Muscle layer of colon (tissue), 2 donors: ENCODE measurements at regions not wholly inside any gene's neighbourhood (a gene's known extent, or its start where the extent isn't known, plus 50 kb on each side); places are given as distances from the start of the nearest gene placed in this dataset.

Experiments
- H3K27ac ChIP-seq: one replicate; pipeline ENCODE4 v1.7.0; 2013; ENCODE audit warnings: low read depth, mild to moderate bottlenecking, low read length, moderate library complexity
- H3K27me3 ChIP-seq, 2 donors: one replicate each; pipeline ENCODE4 v1.7.0; 2013; ENCODE audit warnings: low read length in 2 of 2, mild to moderate bottlenecking in 2 of 2; ENCODE audit not compliant: insufficient read depth in 2 of 2, control insufficient read depth in 1 of 2
- H3K36me3 ChIP-seq: one replicate; pipeline ENCODE4 v1.7.0; 2013; ENCODE audit warnings: mild to moderate bottlenecking, low read length; ENCODE audit not compliant: insufficient read depth
- H3K4me1 ChIP-seq: one replicate; pipeline ENCODE4 v1.7.0; 2013; ENCODE audit warnings: mild to moderate bottlenecking, low read length; ENCODE audit not compliant: insufficient read depth
- H3K4me3 ChIP-seq, 2 donors: one replicate each; pipeline ENCODE4 v1.7.0; 2013; ENCODE audit warnings: low read length in 2 of 2, low read depth in 1 of 2, mild to moderate bottlenecking in 1 of 2, moderate library complexity in 1 of 2
- H3K9ac ChIP-seq: one replicate; pipeline ENCODE4 v1.7.0; 2013; ENCODE audit warnings: low read length
- H3K9me3 ChIP-seq: one replicate; pipeline ENCODE4 v1.7.0; 2013; ENCODE audit warnings: mild to moderate bottlenecking, low read length
- donor health status: abdominal sarcoma.
- donor health status: Adenocarcinoma of cecum.

DNA sequence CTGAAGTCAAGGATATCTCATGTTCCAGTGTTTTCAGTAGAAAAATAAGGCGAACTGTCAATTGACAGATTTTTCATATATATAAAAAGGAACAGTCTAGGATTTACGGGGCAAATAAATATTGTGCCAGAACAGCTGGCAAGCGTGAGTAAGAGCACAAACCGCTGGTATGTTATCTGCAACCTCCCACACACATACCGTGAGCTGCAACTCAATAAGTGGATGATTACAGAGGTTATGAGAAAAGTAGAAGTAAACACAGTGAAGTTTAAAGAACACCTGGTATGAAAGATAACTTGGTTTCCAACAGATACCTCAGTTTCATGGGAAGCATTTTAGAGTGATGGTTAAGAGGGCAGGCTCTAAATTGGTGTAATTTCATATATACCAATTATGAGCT, 733.4 kb downstream of the TUSC7 start:
- Histone ChIP-seq H3K27me3 (no peaks in the 10 kb centered on the region), H3K4me3 (no peak overlapping the region), H3K36me3 (no peaks in the 10 kb centered on the region)

DNA sequence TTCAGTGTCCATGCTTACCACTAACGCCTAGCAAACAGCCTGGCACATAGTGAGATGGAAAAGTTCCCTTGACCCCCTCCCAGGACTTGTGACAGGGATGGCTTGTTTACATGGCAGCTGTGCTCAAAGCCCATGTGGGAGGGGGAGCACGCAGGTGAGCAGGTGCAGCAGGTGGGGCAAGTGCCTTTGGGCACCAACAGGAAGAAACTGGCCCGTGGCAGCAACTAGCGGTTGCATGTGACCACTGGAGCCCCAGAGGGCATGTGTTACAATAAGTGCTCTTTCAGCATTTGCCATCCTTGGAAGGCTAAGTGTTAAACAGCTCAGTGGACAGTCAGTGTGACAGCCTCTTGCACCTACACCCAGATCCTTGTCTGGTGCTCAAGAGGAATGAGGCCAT, 734.6 kb downstream of the TUSC7 start:
- Histone ChIP-seq H3K36me3 (no peaks in the 10 kb centered on the region), H3K4me1 (no peaks in the 10 kb centered on the region), H3K9me3 (no peaks in the 10 kb centered on the region), H3K4me3 (no peak overlapping the region), H3K9ac (no peak overlapping the region), H3K27me3 (no peaks in the 10 kb centered on the region), H3K27ac (no peak overlapping the region)

More for the DNA sequence above, 733.4 kb downstream of the TUSC7 start:
- H3K9me3 ChIP-seq, result no peaks in the 10 kb centered on the region
- no peak overlapping the region for H3K9ac ChIP-seq
- H3K4me1 ChIP-seq, result no peaks in the 10 kb centered on the region
- H3K27ac ChIP-seq, result no peak overlapping the region

DNA sequence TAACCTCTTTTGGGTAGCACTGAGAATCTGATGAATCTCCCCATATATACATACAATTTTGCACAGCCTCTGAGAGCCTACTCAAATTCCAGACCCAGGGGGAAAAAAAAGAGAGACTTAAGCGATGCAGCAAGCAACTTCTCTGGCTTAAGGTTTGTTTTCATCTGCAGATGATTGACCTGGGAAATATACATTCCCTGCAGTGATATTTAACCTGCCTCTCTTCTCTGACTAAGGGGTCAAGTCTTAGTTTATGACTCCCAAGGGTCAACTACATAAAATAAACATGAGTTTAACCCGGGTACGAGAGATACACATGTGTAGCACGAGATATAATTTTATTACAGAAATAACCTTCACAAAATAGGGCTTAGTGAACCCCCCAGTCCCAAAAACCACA, 737.8 kb downstream of the TUSC7 start:
- H3K27me3 ChIP-seq, result no peaks in the 10 kb centered on the region
- no peak overlapping the region for H3K27ac ChIP-seq
- H3K36me3 ChIP-seq, result no peaks in the 10 kb centered on the region
- H3K9me3 ChIP-seq, result no peaks in the 10 kb centered on the region
- no peaks in the 10 kb centered on the region for H3K4me1 ChIP-seq
- no peak overlapping the region for H3K4me3 ChIP-seq
- no peak overlapping the region for H3K9ac ChIP-seq

DNA sequence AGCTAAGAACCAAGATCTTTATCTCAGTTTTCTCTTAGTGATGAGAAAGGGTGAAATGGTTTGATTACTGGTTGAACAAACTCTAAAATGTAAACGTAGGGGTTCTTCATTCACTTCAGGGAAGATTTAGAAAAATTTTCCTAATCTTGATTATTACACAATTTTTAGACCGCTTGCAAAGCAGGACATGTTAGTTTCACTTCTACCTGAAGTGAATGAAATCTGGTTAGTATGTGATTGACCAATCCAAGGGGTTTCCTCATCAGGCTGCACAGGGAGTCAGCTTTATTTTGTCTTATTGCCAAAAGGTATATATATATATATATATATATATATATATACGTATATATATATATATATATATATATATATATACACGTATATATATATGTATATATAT, 740.4 kb downstream of the TUSC7 start:
- no peak overlapping the region for H3K27ac ChIP-seq
- no peak overlapping the region for H3K4me3 ChIP-seq

DNA sequence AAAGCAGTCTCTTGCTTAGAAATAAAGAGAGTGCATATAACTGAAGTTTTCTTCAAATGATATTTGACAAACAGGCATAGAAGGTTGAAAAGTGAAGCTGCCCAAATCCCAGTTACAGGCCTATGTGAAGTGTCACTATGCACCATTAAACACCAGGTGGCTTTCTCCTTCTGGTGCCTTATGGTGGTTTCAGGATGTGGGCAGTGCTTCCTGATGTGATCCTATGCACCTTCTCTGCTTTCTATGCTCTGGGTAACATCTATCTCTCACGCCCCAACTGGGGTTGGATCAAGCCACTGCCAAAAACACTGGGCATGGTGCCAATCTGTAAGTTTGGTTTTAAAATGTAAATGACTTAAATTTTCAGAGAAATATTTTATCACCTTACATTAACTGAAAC, 744.7 kb downstream of the TUSC7 start:
- no peak overlapping the region for H3K4me3 ChIP-seq
- no peaks in the 10 kb centered on the region for H3K9me3 ChIP-seq
- H3K9ac ChIP-seq, result no peak overlapping the region
- H3K36me3 ChIP-seq, result no peaks in the 10 kb centered on the region
- no peak overlapping the region for H3K27ac ChIP-seq
- H3K27me3 ChIP-seq, result no peaks in the 10 kb centered on the region
- H3K4me1 ChIP-seq, result no peaks in the 10 kb centered on the region

More for the DNA sequence above, 740.4 kb downstream of the TUSC7 start:
- Histone ChIP-seq H3K9ac (no peak overlapping the region), H3K9me3 (no peaks in the 10 kb centered on the region), H3K27me3 (no peaks in the 10 kb centered on the region), H3K4me1 (no peaks in the 10 kb centered on the region), H3K36me3 (no peaks in the 10 kb centered on the region)

DNA sequence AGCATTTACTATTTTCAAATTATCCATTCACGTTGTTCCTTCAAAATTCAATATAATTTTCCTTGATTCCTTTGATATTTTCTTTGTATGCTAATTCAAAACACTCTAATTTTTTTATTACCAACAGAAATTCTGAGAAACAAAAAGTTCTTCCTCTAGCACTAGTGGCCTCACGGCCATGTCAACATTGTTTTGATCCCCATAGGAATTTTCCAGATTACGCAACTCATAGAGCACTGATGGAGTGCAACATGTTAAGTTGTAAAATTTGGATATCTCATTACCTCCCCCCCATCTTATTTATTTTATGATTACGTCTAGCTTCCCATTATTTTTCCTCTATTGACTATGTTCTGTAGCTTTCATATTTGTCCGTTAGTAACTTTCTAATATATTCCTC, 745.3 kb downstream of the TUSC7 start:
- Histone ChIP-seq H3K27ac (no peak overlapping the region), H3K9ac (no peak overlapping the region), H3K4me3 (no peak overlapping the region), H3K36me3 (no peaks in the 10 kb centered on the region), H3K27me3 (no peaks in the 10 kb centered on the region), H3K9me3 (no peaks in the 10 kb centered on the region), H3K4me1 (no peaks in the 10 kb centered on the region)

DNA sequence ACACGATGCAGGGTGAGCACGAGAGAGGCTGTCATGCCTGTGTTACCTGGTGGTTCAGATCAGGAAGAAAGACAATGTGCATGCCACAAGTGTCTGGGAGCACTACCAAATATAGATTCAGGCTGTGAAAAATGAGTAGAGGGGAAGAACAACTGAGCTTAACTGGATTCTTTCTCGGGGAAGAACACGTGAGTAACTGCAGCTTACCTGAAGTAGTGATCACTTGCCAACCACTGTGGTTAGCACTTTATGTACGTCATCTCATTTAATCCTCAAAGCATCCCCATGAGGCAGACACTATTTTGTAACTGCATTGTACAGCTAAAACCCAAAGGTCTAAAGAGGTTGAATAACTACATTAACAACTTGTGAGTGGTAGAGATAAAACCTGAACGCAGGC, 746.2 kb downstream of the TUSC7 start:
- Histone ChIP-seq H3K27me3 (no peaks in the 10 kb centered on the region), H3K36me3 (no peaks in the 10 kb centered on the region), H3K27ac (no peak overlapping the region), H3K4me1 (no peaks in the 10 kb centered on the region), H3K9ac (no peak overlapping the region), H3K4me3 (no peak overlapping the region), H3K9me3 (no peaks in the 10 kb centered on the region)

DNA sequence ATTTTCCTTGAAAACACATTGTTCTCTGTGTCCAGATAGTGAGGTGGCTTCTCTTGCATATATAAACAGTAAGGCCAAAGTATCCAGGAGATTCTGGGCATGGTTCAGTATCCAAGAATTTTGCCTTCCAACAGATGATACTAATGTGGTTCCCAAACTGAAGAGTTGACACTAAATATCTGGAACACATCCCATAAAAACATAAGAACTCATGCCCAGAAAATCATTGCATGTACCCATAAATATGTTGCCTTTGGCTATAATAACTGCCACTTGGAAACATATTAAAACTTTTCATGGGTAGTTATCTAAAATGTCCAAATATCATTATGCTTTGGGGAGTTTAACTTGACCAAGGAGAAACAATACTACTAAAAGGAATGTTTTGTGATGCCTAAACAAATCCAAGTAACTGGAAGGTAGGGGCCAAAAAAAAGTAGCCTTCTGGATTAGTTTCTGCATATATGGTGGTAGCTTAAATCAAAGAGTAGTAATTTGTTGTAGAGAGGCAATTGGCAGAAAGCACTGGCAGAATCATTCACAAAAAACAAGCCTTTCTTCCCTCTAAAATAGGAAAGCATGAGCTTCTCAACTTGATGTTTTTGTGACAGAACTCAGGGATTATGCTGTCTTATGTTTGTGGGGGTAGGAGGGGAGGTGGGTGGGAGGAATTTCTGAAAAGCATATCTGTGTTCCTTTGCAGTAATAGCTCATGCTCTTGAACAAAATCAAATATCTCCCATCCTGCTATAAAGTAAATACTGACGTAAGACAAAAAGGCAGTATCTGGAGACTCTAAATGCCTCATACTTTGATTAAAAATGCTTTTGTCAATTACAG, 753.9 kb downstream of the TUSC7 start:
- H3K4me1 ChIP-seq, result no peaks in the 10 kb centered on the region
- no peaks in the 10 kb centered on the region for H3K36me3 ChIP-seq
- no peak overlapping the region for H3K9ac ChIP-seq
- H3K27ac ChIP-seq, result no peak overlapping the region
- H3K9me3 ChIP-seq, result no peaks in the 10 kb centered on the region
- H3K4me3 ChIP-seq, result no peak overlapping the region
- H3K27me3 ChIP-seq, result no peaks in the 10 kb centered on the region

DNA sequence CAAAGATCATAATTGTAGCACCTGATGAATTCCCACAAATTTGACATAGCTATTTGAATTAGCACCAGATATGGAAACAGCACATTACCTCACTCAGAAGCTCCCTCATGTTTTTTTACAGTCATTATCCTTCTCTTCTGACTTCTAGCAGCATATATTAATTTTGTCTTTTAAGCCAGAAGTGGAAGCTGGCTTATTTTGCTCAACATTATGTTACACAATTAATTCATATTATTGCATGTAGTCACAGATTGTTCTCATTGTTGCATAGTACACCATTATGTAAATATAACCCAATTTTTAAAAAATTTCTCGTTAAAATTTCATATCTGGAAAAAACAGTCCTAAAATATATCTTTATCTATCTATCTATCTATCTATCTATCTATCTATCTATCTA, 762.3 kb downstream of the TUSC7 start:
- H3K36me3 ChIP-seq, result no peaks in the 10 kb centered on the region
- H3K27me3 ChIP-seq, result no peaks in the 10 kb centered on the region
- no peaks in the 10 kb centered on the region for H3K9me3 ChIP-seq
- H3K27ac ChIP-seq, result no peak overlapping the region
- H3K9ac ChIP-seq, result no peak overlapping the region
- H3K4me3 ChIP-seq, result no peak overlapping the region
- H3K4me1 ChIP-seq, result no peaks in the 10 kb centered on the region

DNA sequence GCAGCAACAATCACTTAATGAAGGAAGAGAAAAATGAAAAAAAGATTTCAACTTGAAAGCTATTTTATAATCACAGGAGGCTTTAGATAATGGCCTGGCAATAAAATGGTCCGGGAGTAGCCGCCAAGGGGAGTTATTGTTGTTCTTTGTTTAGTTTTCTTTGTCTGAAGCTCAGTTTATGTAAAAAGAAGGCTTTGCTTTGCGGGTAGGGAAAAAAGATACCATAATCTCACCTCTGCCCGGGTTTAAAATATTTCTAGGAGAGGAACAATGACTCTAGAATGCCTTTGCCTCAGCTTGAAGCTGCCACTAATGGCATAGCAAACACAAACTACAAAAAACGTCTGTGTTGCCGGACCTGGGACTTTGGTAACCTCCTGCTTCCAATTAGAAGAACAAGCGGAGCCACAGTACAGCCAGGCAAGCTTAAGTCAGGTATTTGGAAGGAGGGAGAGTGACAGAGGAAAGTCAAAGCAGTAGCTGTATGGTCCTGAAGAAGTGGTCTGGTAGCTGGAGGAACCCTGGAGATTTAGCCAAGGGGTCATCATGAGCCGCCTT, 764.5 kb downstream of the TUSC7 start:
- no peaks in the 10 kb centered on the region for H3K9me3 ChIP-seq
- no peak overlapping the region for H3K4me3 ChIP-seq
- no peaks in the 10 kb centered on the region for H3K4me1 ChIP-seq
- no peaks in the 10 kb centered on the region for H3K27me3 ChIP-seq
- no peaks in the 10 kb centered on the region for H3K36me3 ChIP-seq
- no peak overlapping the region for H3K9ac ChIP-seq
- no peak overlapping the region for H3K27ac ChIP-seq

DNA sequence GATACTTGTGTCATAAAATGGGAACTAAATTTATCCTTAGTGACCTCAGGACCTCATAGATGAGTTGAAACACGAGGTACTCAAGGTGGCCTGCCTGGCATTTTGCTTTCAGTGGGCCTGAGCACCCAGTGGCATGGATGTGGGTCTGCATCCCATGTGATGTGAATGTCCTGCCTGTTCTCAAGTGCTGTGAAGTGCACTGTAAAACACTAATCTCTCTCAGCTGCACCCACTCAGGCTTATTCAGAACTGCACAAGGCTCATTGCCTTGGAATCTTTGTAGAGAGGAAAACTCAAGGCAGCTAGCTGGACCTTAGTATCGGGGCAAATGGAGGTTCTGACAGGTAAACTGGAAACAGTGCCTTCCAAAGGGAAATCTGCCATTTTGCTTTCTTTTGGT, 767.0 kb downstream of the TUSC7 start:
- Histone ChIP-seq H3K9ac (no peak overlapping the region), H3K4me1 (no peaks in the 10 kb centered on the region), H3K27ac (no peak overlapping the region), H3K27me3 (no peaks in the 10 kb centered on the region), H3K4me3 (no peak overlapping the region), H3K36me3 (no peaks in the 10 kb centered on the region), H3K9me3 (no peaks in the 10 kb centered on the region)

DNA sequence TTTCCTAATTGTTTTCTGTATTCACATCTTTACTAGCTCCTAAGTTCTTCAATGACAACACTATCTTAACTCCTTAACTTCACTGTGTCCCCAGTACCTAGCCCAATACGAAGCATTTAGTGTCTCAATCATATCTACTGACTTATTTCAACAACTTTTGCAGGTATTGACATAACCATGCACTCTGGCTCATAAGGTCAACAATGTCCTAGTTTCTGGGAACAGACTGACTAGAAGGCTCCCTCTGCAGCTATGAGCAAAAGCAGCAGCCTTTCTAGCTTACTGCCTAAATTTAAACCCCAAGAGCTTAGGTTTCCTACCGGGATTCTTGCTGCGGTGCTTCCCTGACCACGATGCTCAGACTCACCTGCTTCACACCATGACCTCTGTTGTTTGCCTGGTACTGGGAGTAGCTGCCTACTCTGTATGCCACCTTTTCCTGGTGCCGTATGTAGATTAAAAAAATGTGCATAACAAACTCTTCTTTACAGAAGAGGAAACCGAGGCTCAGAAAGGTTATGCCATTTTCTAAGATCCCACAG, 767.7 kb downstream of the TUSC7 start:
- H3K27me3 ChIP-seq, result no peaks in the 10 kb centered on the region

More for the DNA sequence above, 767.7 kb downstream of the TUSC7 start:
- no peak overlapping the region for H3K4me3 ChIP-seq
- H3K9me3 ChIP-seq, result no peaks in the 10 kb centered on the region
- H3K36me3 ChIP-seq, result no peaks in the 10 kb centered on the region
- H3K9ac ChIP-seq, result no peak overlapping the region
- no peaks in the 10 kb centered on the region for H3K4me1 ChIP-seq
- H3K27ac ChIP-seq, result no peak overlapping the region
